Neuronal stem cell (in vitro differentiated cells): ENCODE measurements at regions not wholly inside any gene's neighbourhood (a gene's known extent, or its start where the extent isn't known, plus 50 kb on each side); places are given as distances from the start of the nearest gene placed in this dataset.
"Not testable (repeated sequence)": the region's sequence is repeated elsewhere in the genome, so short reads cannot be mapped to it uniquely, and the experiment has no call there.

ENCODE experiments used
- DNase-seq: peaks from one replicate; pipeline ENCODE4 v3.0.0-alpha.2; 2013; ENCODE audit warnings: low spot score
- H2AFZ ChIP-seq: one replicate; pipeline ENCODE4 v1.6.1; 2013; ENCODE audit warnings: mild to moderate bottlenecking, low read length, inconsistent platforms
- H2AK5ac ChIP-seq: 2 replicates; pipeline ENCODE4 v1.6.1; 2013; ENCODE audit warnings: low read depth, mild to moderate bottlenecking, inconsistent platforms, low read length, moderate library complexity, mixed read lengths
- H2BK120ac ChIP-seq: 2 replicates; pipeline ENCODE4 v1.6.1; 2013; ENCODE audit warnings: low read depth, mild to moderate bottlenecking, inconsistent platforms, low read length, moderate library complexity, mixed read lengths
- H2BK12ac ChIP-seq: one replicate; pipeline ENCODE4 v1.6.1; 2013; ENCODE audit warnings: low read length, inconsistent platforms
- H2BK15ac ChIP-seq: 2 replicates; pipeline ENCODE4 v1.6.1; 2013; ENCODE audit warnings: mild to moderate bottlenecking, low read length, inconsistent platforms, mixed read lengths
- H2BK5ac ChIP-seq: one replicate; pipeline ENCODE4 v1.6.1; 2013; ENCODE audit warnings: inconsistent platforms, mild to moderate bottlenecking, low read length, moderate library complexity
- H3K14ac ChIP-seq: one replicate; pipeline ENCODE4 v1.6.1; 2013; ENCODE audit warnings: low read length, inconsistent platforms
- H3K18ac ChIP-seq: 2 replicates; pipeline ENCODE4 v1.6.1; 2013; ENCODE audit warnings: low read length, inconsistent platforms
- H3K23ac ChIP-seq: 2 replicates; pipeline ENCODE4 v1.6.1; 2013; ENCODE audit warnings: low read depth, mild to moderate bottlenecking, mixed read lengths, low read length, inconsistent platforms; ENCODE audit not compliant: poor library complexity
- H3K27ac ChIP-seq: replicated peaks from 3 replicates; pipeline ENCODE4 v1.5.1; 2013; ENCODE audit warnings: low read length, inconsistent platforms
- H3K27me3 ChIP-seq, 3 experiments: 2 replicates each; pipeline ENCODE4 v1.6.1; 2013; ENCODE audit warnings: low read length in 3 of 3, mild to moderate bottlenecking in 2 of 3, inconsistent platforms in 1 of 3, low read depth in 1 of 3, mixed read lengths in 1 of 3, moderate library complexity in 1 of 3; ENCODE audit not compliant: control insufficient read depth in 3 of 3, insufficient read depth in 3 of 3
- H3K36me3 ChIP-seq, 2 donors: replicated peaks in 1 of 2; 2 replicates each; pipeline ENCODE4 v1.6.1; 2013; ENCODE audit warnings: low read length in 2 of 2; ENCODE audit not compliant: control insufficient read depth in 2 of 2, insufficient read depth in 2 of 2
- H3K4ac ChIP-seq: 2 replicates; pipeline ENCODE4 v1.6.1; 2013; ENCODE audit warnings: inconsistent platforms, mild to moderate bottlenecking, low read length, moderate library complexity
- H3K4me1 ChIP-seq, 2 donors: 1 replicate in 1 of 2; 2 replicates in 1 of 2; pipeline ENCODE4 v1.6.1; 2013; ENCODE audit warnings: low read length in 2 of 2, low read depth in 1 of 2; ENCODE audit not compliant: control insufficient read depth in 2 of 2, insufficient read depth in 1 of 2
- H3K4me2 ChIP-seq: one replicate; pipeline ENCODE4 v1.6.1; 2013; ENCODE audit warnings: mild to moderate bottlenecking, low read length, inconsistent platforms; ENCODE audit not compliant: insufficient read depth, poor library complexity, severe bottlenecking
- H3K4me3 ChIP-seq, 2 donors: 2 replicates each; pipeline ENCODE4 v1.5.1; 2013; ENCODE audit warnings: low read length in 2 of 2, mild to moderate bottlenecking in 2 of 2, inconsistent platforms in 1 of 2, moderate library complexity in 1 of 2
- H3K79me1 ChIP-seq: one replicate; pipeline ENCODE4 v1.6.1; 2013; ENCODE audit warnings: low read depth, mild to moderate bottlenecking, inconsistent platforms, low read length, moderate library complexity
- H3K9ac ChIP-seq: one replicate; pipeline ENCODE4 v1.6.1; 2013; ENCODE audit warnings: mild to moderate bottlenecking, low read depth, low read length, inconsistent platforms; ENCODE audit not compliant: poor library complexity
- H3K9me3 ChIP-seq, 2 donors: replicated peaks in 1 of 2; 2 replicates each; pipeline versions ENCODE3 to v1.6.1; 2013; ENCODE audit warnings: low read length in 2 of 2, mild to moderate bottlenecking in 2 of 2, inconsistent platforms in 1 of 2, low read depth in 1 of 2, mixed read lengths in 1 of 2, moderate library complexity in 1 of 2; ENCODE audit not compliant: control insufficient read depth in 2 of 2, insufficient read depth in 1 of 2
- H4K8ac ChIP-seq: one replicate; pipeline ENCODE4 v1.6.1; 2013; ENCODE audit warnings: low read depth, mild to moderate bottlenecking, inconsistent platforms, low read length, moderate library complexity
- H4K91ac ChIP-seq: one replicate; pipeline ENCODE4 v1.6.1; 2013; ENCODE audit warnings: low read length, low read depth, mild to moderate bottlenecking, inconsistent platforms; ENCODE audit not compliant: poor library complexity
- WGBS, 2 donors: extraction: QIAGEN DNeasy Blood & Tissue Kit; methylation state at CpG; one replicate each; pipeline ENCODE4 v1.1.7; 2013; ENCODE audit warnings: missing lambda C conversion rate in 2 of 2, mixed read lengths in 1 of 2; ENCODE audit not compliant: insufficient read length in 2 of 2, insufficient replicate concordance in 1 of 2; ENCODE audit errors: extremely low coverage in 2 of 2; 5-methylcytosine and 5-hydroxymethylcytosine counted together

DNA sequence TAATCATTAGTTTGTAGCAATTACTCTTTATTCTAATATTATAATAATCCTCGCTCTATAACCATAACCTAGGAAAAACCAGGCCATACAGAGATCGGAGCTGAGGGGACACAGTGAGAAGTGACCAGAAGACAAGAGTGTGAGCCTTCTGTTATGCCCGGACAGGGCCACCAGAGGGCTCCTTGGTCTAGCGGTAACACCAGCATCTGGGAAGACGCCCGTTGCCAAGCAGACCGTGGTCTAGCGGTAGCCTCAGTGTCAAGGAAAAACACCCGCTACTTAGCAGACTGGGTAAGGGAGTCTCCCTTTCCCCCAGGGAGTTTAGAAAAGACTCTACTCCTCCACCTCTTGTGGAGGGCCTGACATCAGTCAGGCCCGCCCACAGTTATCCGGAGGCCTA is 235.9 kb upstream of the ACO1 start:
- H4K91ac ChIP-seq, H3K9me3 ChIP-seq, H3K79me1 ChIP-seq, H2AK5ac ChIP-seq, H3K27me3 ChIP-seq, H3K4me3 ChIP-seq, H3K36me3 ChIP-seq, H2AFZ ChIP-seq, H3K4me2 ChIP-seq, H3K14ac ChIP-seq, H2BK12ac ChIP-seq, H3K4ac ChIP-seq, H2BK15ac ChIP-seq, H2BK5ac ChIP-seq, H3K27ac ChIP-seq, H3K4me1 ChIP-seq, DNase-seq, H3K18ac ChIP-seq, H3K23ac ChIP-seq, H4K8ac ChIP-seq, H3K9ac ChIP-seq, H2BK120ac ChIP-seq: not testable (repeated sequence)
- WGBS, 2 donors, result no CpG with 5 or more reads among the region's 11 CpGs

DNA sequence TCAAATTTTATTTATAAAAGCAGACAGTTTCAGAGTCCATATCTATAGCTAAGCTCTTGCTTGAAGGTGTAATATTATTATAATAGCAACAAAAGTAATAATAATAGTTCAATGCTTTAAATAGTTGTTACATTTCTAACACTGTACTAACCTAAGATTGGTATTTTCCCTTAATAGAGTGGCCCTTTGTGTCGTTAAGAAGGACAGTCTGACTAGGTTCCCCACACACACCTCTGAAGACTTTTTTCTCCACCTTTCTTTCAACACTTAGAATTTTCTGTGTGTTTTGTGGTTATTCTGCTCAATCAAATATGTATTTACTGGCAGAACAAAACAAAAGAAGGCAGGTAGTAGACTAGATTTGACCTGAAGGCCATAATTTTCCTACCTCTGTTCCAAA is 223.2 kb upstream of the ACO1 start:
- Histone ChIP-seq H3K4ac (no peak overlapping the region), H2AK5ac (no peak overlapping the region), H2BK12ac (no peak overlapping the region), H3K4me3 (no peak overlapping the region), H3K9ac (no peak overlapping the region), H3K27ac (no peak overlapping the region), H3K23ac (no peak overlapping the region), H3K36me3 (no peaks in the 10 kb centered on the region), H2BK15ac (no peak overlapping the region), H3K18ac (no peak overlapping the region), H2BK120ac (no peak overlapping the region), H3K14ac (no peak overlapping the region), H3K4me1 (no peaks in the 10 kb centered on the region), H4K91ac (no peak overlapping the region), H2AFZ (no peak overlapping the region), H4K8ac (no peak overlapping the region), H3K27me3 (no peaks in the 10 kb centered on the region), H3K79me1 (no peaks in the 10 kb centered on the region), H2BK5ac (no peak overlapping the region), H3K4me2 (no peak overlapping the region), H3K9me3 (no peaks in the 10 kb centered on the region)
- WGBS, 2 donors, result no CpG with 5 or more reads among the region's 1 CpG
- no peak for DNase-seq

DNA sequence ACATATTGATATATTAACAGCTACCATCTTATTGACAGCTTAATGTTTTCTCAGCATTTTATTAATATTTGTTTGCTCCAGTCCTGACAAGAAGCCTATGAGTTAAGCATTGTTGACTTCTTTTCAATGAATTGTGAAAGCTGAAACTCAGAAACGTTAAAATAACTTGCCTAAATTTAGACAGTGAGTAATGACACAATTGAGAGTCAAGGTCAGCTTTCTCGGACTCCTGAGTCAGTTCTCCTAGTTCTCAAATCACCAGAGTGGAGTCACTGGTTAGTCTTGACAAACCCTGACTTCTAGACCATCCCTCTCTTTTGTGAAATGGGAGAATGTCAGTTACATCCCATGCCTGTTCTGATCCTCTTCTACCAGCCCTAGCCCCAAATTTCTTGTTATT is 222.7 kb upstream of the ACO1 start:
- Histone ChIP-seq H3K27me3 (no peaks in the 10 kb centered on the region), H3K4ac (no peak overlapping the region), H3K4me2 (no peak overlapping the region), H4K8ac (no peak overlapping the region), H2BK12ac (no peak overlapping the region), H2BK15ac (no peak overlapping the region), H3K9me3 (no peaks in the 10 kb centered on the region), H2BK5ac (no peak overlapping the region), H3K23ac (no peak overlapping the region), H4K91ac (no peak overlapping the region), H3K4me1 (no peaks in the 10 kb centered on the region), H3K36me3 (no peaks in the 10 kb centered on the region), H3K9ac (no peak overlapping the region), H3K14ac (no peak overlapping the region), H3K27ac (no peak overlapping the region), H2BK120ac (no peak overlapping the region), H3K4me3 (no peak overlapping the region), H3K18ac (no peak overlapping the region), H3K79me1 (no peaks in the 10 kb centered on the region), H2AK5ac (no peak overlapping the region), H2AFZ (no peak overlapping the region)
- WGBS, 2 donors, result no CpG with 5 or more reads among the region's 2 CpGs
- no peak for DNase-seq

DNA sequence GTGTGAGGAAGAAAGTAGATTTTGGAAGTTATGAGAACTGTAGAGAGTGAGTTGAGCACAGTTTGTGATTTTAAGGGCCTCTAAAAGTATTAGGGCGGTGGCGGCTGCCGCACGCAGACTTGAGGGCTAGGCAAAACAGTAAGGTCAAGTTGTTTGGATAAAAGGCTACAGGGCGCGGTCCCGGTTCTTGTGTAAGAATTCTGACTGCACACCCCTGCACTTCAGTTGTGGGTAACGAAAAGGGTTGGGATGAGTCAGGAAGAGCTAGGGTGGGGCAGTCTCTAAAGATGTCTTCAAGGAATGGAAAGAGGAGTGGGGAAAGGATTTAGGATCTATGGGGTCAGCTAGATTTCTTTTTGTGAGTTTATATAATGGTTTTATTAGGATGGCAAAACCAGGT is 218.1 kb upstream of the ACO1 start:
- not testable (repeated sequence) for DNase-seq, H3K36me3 ChIP-seq, H3K9me3 ChIP-seq, H3K4me3 ChIP-seq, H2AFZ ChIP-seq, H3K79me1 ChIP-seq, H2AK5ac ChIP-seq, H2BK12ac ChIP-seq, H3K14ac ChIP-seq, H4K91ac ChIP-seq, H3K4me2 ChIP-seq, H3K4ac ChIP-seq, H3K23ac ChIP-seq, H4K8ac ChIP-seq, H3K9ac ChIP-seq, H2BK5ac ChIP-seq, H3K18ac ChIP-seq, H2BK15ac ChIP-seq, H3K4me1 ChIP-seq, H3K27me3 ChIP-seq, H3K27ac ChIP-seq, H2BK120ac ChIP-seq
- WGBS, 2 donors, result no CpG with 5 or more reads among the region's 8 CpGs
